GM21447 (cell line): ENCODE measurements at regions not wholly inside any gene's neighbourhood (a gene's known extent, or its start where the extent isn't known, plus 50 kb on each side); places are given as distances from the start of the nearest gene placed in this dataset.

Source experiments
- ATAC-seq: cut with Tn5 transposase; IDR thresholded peaks from one replicate; pipeline ENCODE4 v1.9.1; 2021; ENCODE audit not compliant: unreplicated experiment

GRCh38 chr18:65322895-65323294, 427.9 kb upstream of the CDH7 start:
- ATAC-seq, result no peak

- ATAC-seq, result no peak
These were observed 452.4 kb upstream of the CDH7 start for GRCh38 chr18:65298422-65298821.

- ATAC-seq, result no peak
These were observed 461.9 kb upstream of the CDH7 start for GRCh38 chr18:65288908-65289307.

- ATAC-seq, result no peak
These were observed 463.2 kb upstream of the CDH7 start for GRCh38 chr18:65287652-65288051.

GRCh38 chr18:65282096-65282495, 468.7 kb upstream of the CDH7 start:
- ATAC-seq, result no peak

GRCh38 chr18:65279668-65280305, 471.0 kb upstream of the CDH7 start:
- ATAC-seq, result no peak

GRCh38 chr18:65278939-65279667, 471.7 kb upstream of the CDH7 start:
- ATAC-seq, result no peak

GRCh38 chr18:65269375-65269774, 481.4 kb upstream of the CDH7 start:
- no peak for ATAC-seq

GRCh38 chr18:65265761-65266160, 485.1 kb upstream of the CDH7 start:
- no peak for ATAC-seq

- no peak for ATAC-seq
These were observed 490.8 kb upstream of the CDH7 start for GRCh38 chr18:65260030-65260429.

GRCh38 chr18:65259403-65259802, 491.4 kb upstream of the CDH7 start:
- no peak for ATAC-seq

- no peak for ATAC-seq
These were observed 493.7 kb upstream of the CDH7 start for GRCh38 chr18:65257149-65257548.

- no peak for ATAC-seq
These were observed 495.4 kb upstream of the CDH7 start for GRCh38 chr18:65255417-65255816.

- no peak for ATAC-seq
These were observed 511.0 kb upstream of the CDH7 start for GRCh38 chr18:65239787-65240186.

- ATAC-seq, result no peak
These were observed 514.7 kb upstream of the CDH7 start for GRCh38 chr18:65235966-65236624.

- ATAC-seq, result no peak
These were observed 520.5 kb upstream of the CDH7 start for GRCh38 chr18:65230311-65230710.

- no peak for ATAC-seq
These were observed 522.8 kb upstream of the CDH7 start for GRCh38 chr18:65227970-65228369.

GRCh38 chr18:65221736-65222135, 529.1 kb upstream of the CDH7 start:
- ATAC-seq, result no peak

- ATAC-seq, result no peak
These were observed 529.7 kb upstream of the CDH7 start for GRCh38 chr18:65221115-65221514.

- ATAC-seq, result no peak
These were observed 534.8 kb upstream of the CDH7 start for GRCh38 chr18:65215865-65216466.

GRCh38 chr18:65214456-65214855, 536.4 kb upstream of the CDH7 start:
- no peak for ATAC-seq
